ENCODE measurements at regions not wholly inside any gene's neighbourhood (a gene's known extent, or its start where the extent isn't known, plus 50 kb on each side); places are given as distances from the start of the nearest gene placed in this dataset.
"Not testable (repeated sequence)": the region's sequence is repeated elsewhere in the genome, so short reads cannot be mapped to it uniquely, and the experiment has no call there.

DNA sequence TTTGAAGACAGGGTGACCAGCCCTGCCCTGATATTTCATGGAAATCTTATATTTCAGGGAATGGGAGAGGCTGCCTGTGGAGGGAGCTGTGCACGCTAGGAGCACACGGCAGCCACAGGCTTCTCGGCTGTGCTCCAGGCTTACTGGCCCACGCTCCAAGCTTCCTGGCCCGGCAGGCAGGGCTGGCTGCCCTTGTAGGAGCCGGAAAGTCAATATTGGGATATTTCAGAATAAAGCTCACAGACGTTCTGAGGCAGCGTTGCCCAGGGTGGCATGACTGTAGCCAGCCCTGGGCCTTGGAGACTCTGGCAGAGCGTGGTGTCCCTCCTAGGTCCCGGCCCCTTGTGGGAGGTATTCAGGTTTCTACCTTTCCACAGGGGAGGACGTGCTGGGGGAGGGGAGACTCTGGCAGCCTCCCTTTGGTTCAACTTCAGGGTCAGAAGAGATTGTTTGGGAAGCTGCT, 95.6 kb downstream of the NPIPB11 start:
- Mint-ChIP-seq H3K4me1 (ENCODE audit: low read depth in 2 of 2) (peaks cover 21 to 41% of the 10 kb centered on the region in 2 donors), H3K36me3 (no peaks in the 10 kb centered on the region), H3K27me3 (no peaks in the 10 kb centered on the region), H3K4me3 (no peak overlapping the region), H3K27ac (no peak overlapping the region), H3K9me3 (no peaks in the 10 kb centered on the region)
- ATAC-seq: no peak
- no peak for DNase-seq (ENCODE audit: low spot score)

DNA sequence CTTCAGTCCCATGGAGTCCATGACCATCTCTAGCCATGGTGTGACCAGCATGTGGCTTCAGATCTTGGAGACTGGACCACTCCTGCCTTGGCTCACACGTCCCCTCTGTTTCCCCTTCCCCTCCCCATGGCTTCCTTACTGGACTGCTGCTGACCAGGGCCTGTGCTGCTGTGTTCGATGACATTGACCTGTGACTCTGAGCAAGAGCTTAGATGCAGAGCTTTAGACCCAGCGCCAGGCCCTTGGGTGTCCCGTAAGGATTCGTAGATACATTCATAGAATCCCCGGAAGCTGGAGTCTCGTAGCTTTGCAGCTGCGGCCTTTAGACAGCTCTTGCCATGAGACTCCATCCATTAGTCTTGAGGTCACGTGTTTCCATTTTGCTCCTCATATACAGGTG, 96.3 kb downstream of the NPIPB11 start:
- not testable (repeated sequence) for H3K36me3 Mint-ChIP-seq; H3K27me3 Mint-ChIP-seq; H3K9me3 Mint-ChIP-seq; DNase-seq (ENCODE audit: low spot score); H3K4me3 Mint-ChIP-seq; ATAC-seq
- Mint-ChIP-seq H3K27ac (peak overlapping the region in 1 of 2 donors; percentile 50), H3K4me1 (ENCODE audit: low read depth in 2 of 2) (peaks cover 21 to 44% of the 10 kb centered on the region in 2 donors)

DNA sequence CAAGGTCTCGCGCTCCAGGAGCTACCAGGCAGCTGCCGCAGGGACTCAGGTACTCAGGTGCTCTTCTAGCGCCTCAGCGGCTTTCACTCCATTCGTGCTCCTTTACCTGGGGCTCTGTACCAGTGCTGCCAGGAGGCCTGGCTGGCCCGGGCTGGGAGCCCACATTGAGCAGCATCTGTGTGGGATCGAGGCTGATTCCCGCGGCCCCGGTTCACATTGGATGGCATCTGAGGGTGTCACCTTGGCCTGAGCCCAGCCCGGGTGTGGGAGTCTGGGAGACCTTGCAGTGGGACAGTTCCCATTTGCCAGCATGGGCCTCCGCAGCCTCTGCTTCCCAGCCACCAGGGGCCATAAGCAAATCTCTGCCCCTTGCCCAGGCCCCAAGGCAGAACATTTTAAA, 96.9 kb downstream of the NPIPB11 start:
- ATAC-seq; H3K27ac Mint-ChIP-seq; H3K36me3 Mint-ChIP-seq; H3K9me3 Mint-ChIP-seq; H3K27me3 Mint-ChIP-seq; H3K4me3 Mint-ChIP-seq; DNase-seq (ENCODE audit: low spot score): not testable (repeated sequence)
- H3K4me1 Mint-ChIP-seq (ENCODE audit: low read depth in 2 of 2): peaks cover 21 to 44% of the 10 kb centered on the region in 2 donors

DNA sequence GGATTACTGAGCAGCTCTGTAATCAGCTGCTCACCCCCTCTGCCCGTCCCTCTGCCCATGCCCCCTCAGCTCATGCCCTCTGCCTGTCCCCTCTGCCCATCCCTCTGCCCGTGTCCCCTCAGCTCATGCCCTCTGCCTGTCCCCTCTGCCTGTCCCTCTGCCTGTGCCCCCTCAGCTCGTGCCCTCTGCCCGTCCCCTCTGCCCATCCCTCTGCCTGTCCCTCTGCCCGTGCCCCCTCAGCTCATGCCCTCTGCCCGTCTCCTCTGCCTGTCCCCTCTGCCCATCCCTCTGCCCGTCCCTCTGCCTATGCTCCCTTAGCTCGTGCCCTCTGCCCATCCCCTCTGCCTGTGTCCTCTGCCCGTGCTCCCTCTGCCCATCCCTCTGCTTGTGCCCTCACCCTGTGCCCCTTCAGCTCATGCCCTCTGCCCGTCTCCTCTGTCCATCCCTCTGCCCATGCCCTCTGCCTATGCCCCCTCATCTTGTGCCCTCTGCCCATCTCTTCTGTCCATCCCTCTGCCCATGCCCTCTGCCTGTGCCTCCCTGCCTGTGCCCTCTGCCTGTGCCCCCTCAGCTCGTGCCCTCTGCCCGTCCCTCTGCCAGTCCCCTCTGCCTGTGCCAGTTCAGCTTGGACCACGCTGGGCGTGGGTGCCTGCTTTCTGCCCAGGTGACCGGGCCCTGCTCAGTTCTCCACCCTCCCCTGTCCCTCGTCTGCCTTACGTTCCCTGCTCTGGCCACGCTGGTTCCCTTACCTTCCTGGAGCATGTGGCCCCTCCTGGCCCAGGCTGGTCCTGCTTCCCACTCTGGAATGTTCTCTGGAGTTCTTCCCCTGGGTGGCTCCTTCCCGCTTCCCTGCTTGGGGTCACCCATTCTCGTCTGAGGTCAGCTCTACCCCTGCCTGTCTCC, 97.6 kb downstream of the NPIPB11 start:
- Mint-ChIP-seq H3K27me3 (no peaks in the 10 kb centered on the region), H3K27ac (peak overlapping the region; percentile 21 to 86), H3K36me3 (no peaks in the 10 kb centered on the region), H3K4me1 (ENCODE audit: low read depth in 2 of 2) (peaks cover 21 to 41% of the 10 kb centered on the region in 2 donors), H3K9me3 (no peaks in the 10 kb centered on the region), H3K4me3 (no peak overlapping the region)
- no peak for ATAC-seq
- peak; percentile 39 for DNase-seq (ENCODE audit: low spot score)

DNA sequence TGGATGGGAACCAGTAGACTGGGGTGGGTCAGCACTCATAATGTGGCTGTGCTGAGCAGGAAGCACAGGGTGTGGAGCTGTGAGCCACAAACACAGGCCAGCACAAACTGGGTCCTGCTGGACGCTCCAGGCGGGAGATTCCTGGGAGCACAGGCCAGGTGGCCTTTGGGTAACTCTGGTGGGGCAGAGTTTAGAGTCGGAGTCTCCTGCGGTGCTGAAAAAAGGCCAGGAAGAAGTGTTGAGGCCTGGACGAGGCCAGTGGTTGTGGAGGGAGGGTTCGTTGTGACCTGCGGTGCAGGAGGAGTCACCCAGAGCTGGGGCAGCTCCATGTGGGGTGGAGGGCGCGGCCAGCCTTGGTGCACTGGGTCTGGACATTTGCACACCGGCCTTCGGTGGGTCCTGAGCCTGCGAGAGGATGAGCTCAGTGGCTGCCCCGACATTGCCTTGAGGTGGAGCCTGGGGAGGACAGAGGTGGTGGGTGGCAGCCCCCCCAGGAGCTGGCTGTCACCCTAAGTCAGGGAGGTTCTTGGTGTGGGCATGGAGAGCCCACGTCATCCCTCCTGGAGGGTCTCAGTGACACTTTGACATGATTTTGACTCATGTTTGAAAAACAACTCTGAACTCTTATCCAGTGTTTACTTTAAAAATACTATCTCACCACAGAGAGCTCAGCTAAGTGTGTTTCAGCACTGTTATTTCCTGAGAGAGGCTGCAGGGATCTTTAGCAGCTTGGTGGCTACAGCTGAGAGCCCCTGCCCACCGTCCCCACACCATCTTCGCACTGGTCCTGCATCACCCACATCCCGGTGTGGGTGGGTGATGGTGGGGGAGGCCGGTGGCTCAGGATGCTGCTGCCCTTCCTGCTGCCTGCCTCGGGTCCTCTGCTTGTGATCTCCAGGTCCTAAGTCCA, 98.7 kb downstream of the NPIPB11 start:
- Mint-ChIP-seq H3K36me3 (no peaks in the 10 kb centered on the region), H3K27ac (peak overlapping the region; percentile 21 to 86), H3K4me3 (peak overlapping the region; percentile 45)

GRCh38 chr16:29306943-29307597, 99.4 kb downstream of the NPIPB11 start:
- DNase-seq (ENCODE audit: low spot score) (no peak), ATAC-seq (peak in 1 of 2 donors; percentile 17)
- peak overlapping the region; percentile 45 for H3K4me3 Mint-ChIP-seq
- H3K4me1 Mint-ChIP-seq (ENCODE audit: low read depth in 2 of 2): peaks cover 21 to 40% of the 10 kb centered on the region in 2 donors
- no peaks in the 10 kb centered on the region for H3K9me3 Mint-ChIP-seq
- no peaks in the 10 kb centered on the region for H3K36me3 Mint-ChIP-seq
- H3K27ac Mint-ChIP-seq: peak overlapping the region; percentile 21 to 86
- H3K27me3 Mint-ChIP-seq: no peaks in the 10 kb centered on the region

More for the DNA sequence above, 98.7 kb downstream of the NPIPB11 start:
- H3K9me3 Mint-ChIP-seq: no peaks in the 10 kb centered on the region
- ATAC-seq (peak; percentile 34 to 37), DNase-seq (ENCODE audit: low spot score) (no peak)
- H3K27me3 Mint-ChIP-seq: no peaks in the 10 kb centered on the region
- peaks cover 21 to 38% of the 10 kb centered on the region in 2 donors for H3K4me1 Mint-ChIP-seq (ENCODE audit: low read depth in 2 of 2)

DNA sequence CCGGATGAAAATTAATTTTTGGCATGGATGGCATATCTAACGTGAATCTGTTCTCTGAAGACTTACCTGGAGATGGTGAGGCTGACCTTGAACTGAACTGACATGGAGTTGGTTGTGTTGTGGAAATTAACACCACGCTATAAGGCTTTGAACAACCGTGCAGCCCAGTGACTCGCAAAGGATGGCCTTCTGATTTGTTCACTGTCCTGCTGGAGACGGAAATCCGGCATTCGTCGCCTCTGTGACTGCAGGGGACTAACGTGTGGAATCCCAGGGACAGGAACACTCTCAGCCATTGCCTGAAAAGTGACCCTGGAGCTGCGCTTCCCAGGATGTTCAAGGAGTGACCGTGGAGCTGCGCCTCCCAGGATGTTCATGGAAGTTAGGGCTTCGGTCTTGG, 100.3 kb downstream of the NPIPB11 start:
- Mint-ChIP-seq H3K36me3 (no peaks in the 10 kb centered on the region), H3K27ac (peak overlapping the region in 1 of 2 donors; percentile 86), H3K27me3 (no peaks in the 10 kb centered on the region), H3K4me1 (ENCODE audit: low read depth in 2 of 2) (peaks cover 21 to 40% of the 10 kb centered on the region in 2 donors), H3K4me3 (no peak overlapping the region), H3K9me3 (no peaks in the 10 kb centered on the region)
- no peak for ATAC-seq
- DNase-seq (ENCODE audit: low spot score): no peak

- not testable (repeated sequence) for H3K36me3 Mint-ChIP-seq; DNase-seq (ENCODE audit: low spot score); H3K27ac Mint-ChIP-seq; H3K27me3 Mint-ChIP-seq; H3K4me3 Mint-ChIP-seq; H3K9me3 Mint-ChIP-seq; ATAC-seq
- peaks cover 30 to 44% of the 10 kb centered on the region in 2 donors for H3K4me1 Mint-ChIP-seq (ENCODE audit: low read depth in 2 of 2)
Measured at GRCh38 chr16:29305018-29305417, 101.5 kb downstream of the NPIPB11 start.

- Mint-ChIP-seq H3K27me3 (no peaks in the 10 kb centered on the region), H3K4me3 (no peak overlapping the region), H3K27ac (no peak overlapping the region), H3K4me1 (ENCODE audit: low read depth in 2 of 2) (peaks cover 37 to 45% of the 10 kb centered on the region in 2 donors), H3K36me3 (no peaks in the 10 kb centered on the region), H3K9me3 (no peaks in the 10 kb centered on the region)
- no peak for DNase-seq (ENCODE audit: low spot score)
- no peak for ATAC-seq
Measured at GRCh38 chr16:29304251-29304650, 102.3 kb downstream of the NPIPB11 start.

DNA sequence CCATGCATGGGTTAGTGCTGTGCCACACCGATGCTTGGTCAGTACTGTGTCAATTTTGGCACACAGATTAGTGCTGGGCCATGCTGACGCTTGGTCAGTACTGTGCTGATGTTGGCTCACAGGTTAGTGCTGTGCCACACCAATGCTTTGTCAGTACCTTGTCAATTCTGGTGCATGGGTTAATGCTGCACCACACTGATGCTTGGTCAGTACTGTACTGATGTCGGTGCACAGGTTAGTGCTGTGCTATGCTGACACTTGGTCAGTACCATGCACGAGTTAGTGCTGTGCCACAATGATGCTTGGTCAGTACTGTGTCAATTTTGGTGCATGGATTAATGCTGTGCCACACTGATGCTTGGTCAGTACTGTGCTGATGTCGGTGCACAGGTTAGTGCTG, 103.0 kb downstream of the NPIPB11 start:
- DNase-seq (ENCODE audit: low spot score) (no peak), ATAC-seq (no peak)
- Mint-ChIP-seq H3K9me3 (no peaks in the 10 kb centered on the region), H3K36me3 (no peaks in the 10 kb centered on the region), H3K4me3 (no peak overlapping the region), H3K27me3 (no peaks in the 10 kb centered on the region), H3K4me1 (ENCODE audit: low read depth in 2 of 2) (peaks cover 34 to 41% of the 10 kb centered on the region in 2 donors), H3K27ac (no peak overlapping the region)

DNA sequence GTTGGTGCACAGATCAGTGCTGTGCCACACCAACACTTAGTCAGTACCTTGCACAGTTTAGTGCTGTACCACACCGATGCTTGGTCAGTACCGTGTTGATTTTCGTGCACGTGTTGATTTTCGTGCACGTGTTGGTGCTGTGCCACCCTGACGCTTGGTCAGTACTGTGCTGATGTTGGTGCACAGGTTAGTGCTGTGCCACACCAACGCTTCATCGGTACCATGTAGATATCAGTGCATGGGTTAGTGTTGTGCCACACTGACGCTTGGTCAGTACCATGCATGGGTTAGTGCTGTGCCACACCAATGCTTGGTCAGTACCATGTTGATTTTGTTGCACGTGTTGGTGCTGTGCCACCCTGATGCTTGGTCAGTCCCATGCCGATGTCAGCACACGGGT, 103.5 kb downstream of the NPIPB11 start:
- Mint-ChIP-seq H3K36me3 (no peaks in the 10 kb centered on the region), H3K27me3 (no peaks in the 10 kb centered on the region), H3K9me3 (peaks cover 3% of the 10 kb centered on the region), H3K4me1 (ENCODE audit: low read depth in 2 of 2) (peaks cover 33 to 38% of the 10 kb centered on the region in 2 donors), H3K4me3 (no peak overlapping the region), H3K27ac (no peak overlapping the region)
- no peak for DNase-seq (ENCODE audit: low spot score)
- no peak for ATAC-seq

GRCh38 chr16:29302433-29302832, 104.1 kb downstream of the NPIPB11 start:
- H3K27ac Mint-ChIP-seq; DNase-seq (ENCODE audit: low spot score); H3K36me3 Mint-ChIP-seq; H3K27me3 Mint-ChIP-seq; H3K4me3 Mint-ChIP-seq; ATAC-seq; H3K9me3 Mint-ChIP-seq: not testable (repeated sequence)
- peaks cover 28 to 35% of the 10 kb centered on the region in 2 donors for H3K4me1 Mint-ChIP-seq (ENCODE audit: low read depth in 2 of 2)

- H3K27me3 Mint-ChIP-seq; H3K4me3 Mint-ChIP-seq; ATAC-seq; H3K27ac Mint-ChIP-seq; DNase-seq (ENCODE audit: low spot score); H3K9me3 Mint-ChIP-seq; H3K36me3 Mint-ChIP-seq: not testable (repeated sequence)
- peaks cover 24 to 30% of the 10 kb centered on the region in 2 donors for H3K4me1 Mint-ChIP-seq (ENCODE audit: low read depth in 2 of 2)
Measured at GRCh38 chr16:29301662-29302285, 104.7 kb downstream of the NPIPB11 start.
